Right ventricle myocardium superior (tissue), 1 donor: ENCODE measurements at regions not wholly inside any gene's neighbourhood (a gene's known extent, or its start where the extent isn't known, plus 50 kb on each side); places are given as distances from the start of the nearest gene placed in this dataset.
"Not testable (repeated sequence)": the region's sequence is repeated elsewhere in the genome, so short reads cannot be mapped to it uniquely, and the experiment has no call there.

Experiments used
- ATAC-seq: fragments of 200-7000 bp; cut with Tn5 transposase; one replicate; pipeline ENCODE4 v1.9.1; 2020; ENCODE audit warnings: mild to moderate bottlenecking; ENCODE audit not compliant: poor library complexity
- DNase-seq: peaks from one replicate; pipeline ENCODE4 v3.0.0-alpha.2; 2020
- intact Hi-C: fragments of 100-400 bp; cut with DNase I; formaldehyde crosslinking; loops from one replicate; pipeline ENCODE4 v1.11.2; 2022
- donor health status: DM: no; HTN: yes; CAD: no; lungs with severe emphysema.

GRCh38 chrX:19214311-19214710, 92.0 kb upstream of the ADGRG2 start:
- no peak for DNase-seq
- intact Hi-C loops = no loop called here
- ATAC-seq = no peak

GRCh38 chrX:19225909-19226308, 103.6 kb upstream of the ADGRG2 start:
- no peak for ATAC-seq
- intact Hi-C loops = no loop called here
- no peak for DNase-seq

DNA sequence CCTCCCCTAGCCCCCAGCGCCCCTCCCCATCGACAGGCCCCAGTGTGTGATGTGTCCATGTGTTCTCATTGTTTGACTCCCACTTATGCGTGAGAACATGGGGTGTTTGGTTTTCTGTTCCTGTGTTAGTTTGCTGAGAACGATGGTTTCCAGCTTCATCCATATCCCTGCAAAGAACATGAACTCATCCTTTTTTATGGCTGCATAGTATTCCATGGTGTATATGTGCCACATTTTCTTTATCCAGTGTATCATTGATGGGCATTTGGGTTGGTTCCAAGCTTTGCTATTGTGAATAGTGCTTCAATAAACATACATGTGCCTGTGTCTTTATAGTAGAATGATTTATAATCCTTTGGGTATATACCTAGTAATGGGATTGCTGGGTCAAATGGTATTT, 107.6 kb upstream of the ADGRG2 start:
- intact Hi-C loops, ATAC-seq, DNase-seq: not testable (repeated sequence)

DNA sequence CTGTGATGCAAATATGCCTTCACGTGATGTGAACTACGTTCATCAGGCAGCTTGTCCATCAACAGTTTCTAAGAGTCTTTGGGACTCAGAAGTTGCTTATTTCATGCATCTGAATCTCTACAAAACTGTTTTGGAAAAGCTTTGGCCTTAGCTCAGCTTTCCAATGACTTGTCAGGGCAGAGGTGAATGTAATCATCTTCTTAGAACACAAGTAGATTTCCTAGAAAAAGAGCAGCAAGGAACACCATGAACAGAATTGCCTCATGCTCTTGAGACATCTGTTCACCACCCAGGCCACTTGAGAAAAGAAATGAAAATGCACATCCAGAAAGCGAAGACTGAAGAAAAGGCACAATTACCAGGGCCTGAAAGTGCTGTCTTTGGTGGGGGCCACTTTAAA, 105.8 kb upstream of the PDHA1 start:
- no peak for DNase-seq
- intact Hi-C loops = no loop called here
- ATAC-seq = peak; percentile 18

DNA sequence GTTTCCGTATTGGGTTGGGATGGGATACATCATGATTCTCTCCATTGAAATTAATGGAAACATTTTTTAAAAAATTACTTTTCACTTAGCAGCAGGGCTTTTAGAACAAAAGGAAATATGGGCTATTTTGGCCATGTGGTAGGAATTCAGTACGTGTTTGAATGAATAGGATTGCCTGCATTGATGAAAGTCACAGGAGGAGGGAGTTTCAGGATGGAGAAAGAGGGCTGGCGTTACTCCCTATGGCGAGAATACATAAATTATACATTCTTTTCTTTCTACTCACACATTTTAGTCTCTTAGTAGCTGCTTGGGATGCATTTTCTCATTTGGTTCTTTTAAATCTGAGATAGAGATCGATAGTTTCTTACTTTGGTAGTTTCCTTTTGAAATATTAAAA, 100.3 kb upstream of the PDHA1 start:
- no peak for DNase-seq
- no peak for ATAC-seq
- intact Hi-C loops = no loop called here

- DNase-seq, intact Hi-C loops, ATAC-seq: not testable (repeated sequence)
Observed at GRCh38 chrX:19244921-19245320, 98.8 kb upstream of the PDHA1 start.

- no peak for DNase-seq
- intact Hi-C loops = no loop called here
- no peak for ATAC-seq
Observed at GRCh38 chrX:19245711-19246269, 97.9 kb upstream of the PDHA1 start.

- intact Hi-C loops = no loop called here
- ATAC-seq = no peak
- no peak for DNase-seq
Observed at GRCh38 chrX:19256986-19257385, 86.7 kb upstream of the PDHA1 start.

DNA sequence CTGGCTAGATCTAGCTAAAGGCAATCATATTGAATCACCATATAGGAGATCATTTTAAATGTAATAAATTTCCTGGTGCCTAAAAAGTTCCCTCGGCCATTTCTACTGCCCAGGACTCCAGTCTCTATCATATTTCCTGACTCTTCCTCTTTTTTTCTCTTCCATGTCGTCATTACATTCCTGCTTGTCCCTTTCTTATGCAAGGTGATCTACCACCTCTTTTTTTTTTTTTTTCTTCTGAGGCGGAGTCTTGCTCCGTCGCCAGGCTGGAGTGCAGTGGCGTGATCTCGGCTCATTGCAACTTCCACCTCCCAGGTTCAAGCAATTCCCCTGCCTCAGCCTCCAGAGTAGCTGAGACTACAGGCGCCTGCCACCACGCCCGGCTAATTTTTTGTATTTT, 82.7 kb upstream of the PDHA1 start:
- ATAC-seq, DNase-seq, intact Hi-C loops: not testable (repeated sequence)

GRCh38 chrX:19270727-19271126, 73.0 kb upstream of the PDHA1 start:
- ATAC-seq (no peak), DNase-seq (no peak)
- intact Hi-C loops = no loop called here

- intact Hi-C loops = no loop called here
- ATAC-seq = no peak
- no peak for DNase-seq
Observed at GRCh38 chrX:19272452-19272851, 71.3 kb upstream of the PDHA1 start.

GRCh38 chrX:19280636-19281035, 63.1 kb upstream of the PDHA1 start:
- intact Hi-C loops = no loop called here
- ATAC-seq (no peak), DNase-seq (no peak)

DNA sequence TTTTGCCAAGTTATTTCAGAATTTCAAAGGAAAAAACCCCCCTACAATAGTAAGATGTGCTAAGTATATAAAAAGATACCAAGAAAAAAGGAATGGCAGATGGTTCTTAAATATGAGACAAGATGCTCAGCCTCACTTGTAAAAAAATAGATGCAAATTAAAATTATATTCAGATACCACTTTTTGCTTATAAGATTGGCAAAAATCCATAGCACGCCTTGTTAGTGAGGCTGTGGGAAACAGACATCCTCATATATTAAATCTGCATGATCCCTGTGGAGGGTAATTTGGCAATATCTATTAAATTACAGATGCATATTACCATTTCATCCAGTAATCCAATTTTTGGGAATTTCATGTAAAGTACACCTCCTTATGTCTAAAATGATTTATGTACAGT, 62.5 kb upstream of the PDHA1 start:
- DNase-seq (no peak), ATAC-seq (no peak)
- intact Hi-C loops = no loop called here

DNA sequence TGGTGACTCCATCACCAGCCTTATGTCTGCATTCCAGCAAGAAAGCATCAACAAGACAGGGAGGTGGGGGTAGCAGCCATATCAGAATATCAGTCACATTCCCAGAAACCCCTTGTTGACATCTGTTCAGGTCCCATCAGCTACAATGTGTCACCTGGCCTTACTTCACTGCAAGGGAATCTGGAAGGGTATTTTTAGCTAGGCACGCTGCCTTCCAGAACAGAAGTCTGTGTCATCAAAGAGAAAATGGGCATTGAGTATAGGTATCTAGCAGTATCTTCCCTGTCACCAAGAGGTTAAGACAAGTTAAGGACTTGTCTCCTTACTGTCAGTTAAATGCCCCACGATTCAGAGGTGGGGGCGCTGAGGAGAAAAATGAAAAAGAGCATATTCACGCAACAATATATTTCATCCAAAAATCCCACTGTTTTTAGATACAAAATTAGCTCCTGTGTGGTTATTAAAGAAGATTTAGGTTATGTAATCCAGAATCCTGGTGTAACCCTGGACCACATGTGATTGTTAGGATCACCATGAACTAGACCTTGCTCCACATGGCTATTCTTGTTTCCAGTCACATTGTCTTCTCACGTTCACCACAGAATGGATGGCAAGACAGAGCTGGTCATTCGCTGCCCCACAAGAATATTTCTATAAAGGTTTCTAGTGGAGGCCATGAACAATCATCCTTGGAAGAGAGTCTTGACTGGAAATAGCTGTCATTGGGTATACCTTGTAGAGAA, 60.0 kb upstream of the PDHA1 start:
- ATAC-seq = peak; percentile 31
- no peak for DNase-seq
- intact Hi-C loops = no loop called here

DNA sequence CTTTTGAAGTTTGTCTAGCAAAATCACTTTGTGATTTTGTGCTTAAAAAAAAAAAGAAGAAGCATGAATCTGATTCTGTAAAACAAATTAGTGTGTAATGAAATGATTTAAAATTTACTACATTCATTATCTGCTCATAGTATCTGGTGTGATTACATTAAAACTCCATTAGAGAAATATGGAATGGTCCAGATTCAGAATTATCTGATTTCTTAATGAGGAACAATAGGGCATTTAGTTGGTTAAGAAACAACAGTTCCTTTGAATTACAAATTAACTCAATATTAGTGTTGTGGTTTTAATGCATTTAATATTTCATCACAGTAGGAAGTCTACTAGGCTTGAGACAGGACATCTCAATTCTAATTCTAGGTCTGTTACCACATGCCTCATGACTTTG, 57.9 kb upstream of the PDHA1 start:
- no peak for ATAC-seq
- intact Hi-C loops = no loop called here
- DNase-seq = no peak

GRCh38 chrX:19291086-19291485, 52.6 kb upstream of the PDHA1 start:
- no peak for DNase-seq
- no peak for ATAC-seq
- intact Hi-C loops = no loop called here

- no peak for ATAC-seq
- intact Hi-C loops = no loop called here
- DNase-seq = no peak
Observed at GRCh38 chrX:19293606-19294325, 50.0 kb upstream of the PDHA1 start.
